HEK293 (cell line): ENCODE measurements at regions not wholly inside any gene's neighbourhood (a gene's known extent, or its start where the extent isn't known, plus 50 kb on each side); places are given as distances from the start of the nearest gene placed in this dataset.

ENCODE experiments used
- CTCF ChIA-PET: fragments of 350-600 bp; formaldehyde crosslinking; extraction: SDS; loops from one replicate; lab custom pipeline; 2021; ENCODE audit warnings: antibody characterized with exemption; lab: Yijun Ruan, JAX
- POLR2A ChIA-PET: fragments of 300-600 bp; formaldehyde crosslinking; extraction: SDS; loops from one replicate; lab custom pipeline; 2020; ENCODE audit warnings: antibody characterized with exemption, inconsistent platforms; lab: Yijun Ruan, JAX
- H3K27ac ChIP-seq: fragments of 200-500 bp; sonication (Bioruptor generic); 2 replicates; pipeline ENCODE4 v1.5.1; 2014; ENCODE audit warnings: low read depth, low read length, control low read depth, inconsistent platforms; ENCODE audit errors: extremely low read depth
- H3K36me3 ChIP-seq, 2 experiments: fragments of 200-500 bp in 1 of 2; sonication (Bioruptor generic) in 1 of 2; 1 replicate in 1 of 2; 2 replicates in 1 of 2; pipeline ENCODE4 v1.5.1; 2014 to 2017; ENCODE audit warnings: inconsistent platforms in 2 of 2, low read length in 2 of 2; ENCODE audit not compliant: control insufficient read depth in 2 of 2, insufficient read depth in 1 of 2
- H3K4me1 ChIP-seq: fragments of 200-500 bp; sonication (Bioruptor generic); 2 replicates; pipeline ENCODE4 v1.5.1; 2014; ENCODE audit warnings: mild to moderate bottlenecking, low read length, inconsistent platforms; ENCODE audit not compliant: control insufficient read depth, insufficient read depth
- H3K4me3 ChIP-seq: 2 replicates; pipeline ENCODE4 v1.5.1; 2011; ENCODE audit warnings: low read depth, mild to moderate bottlenecking, control low read depth, low read length, moderate library complexity
- H3K9me3 ChIP-seq: fragments of 200-500 bp; sonication (Bioruptor generic); 2 replicates; pipeline ENCODE4 v1.5.1; 2014; ENCODE audit warnings: low read depth, low read length, inconsistent platforms; ENCODE audit not compliant: control insufficient read depth, insufficient read depth
- ATF2 ChIP-seq: fragments of 450-650 bp; formaldehyde crosslinking; IDR thresholded peaks from 2 replicates; pipeline ENCODE4 v1.5.1; 2016; ENCODE audit warnings: missing biosample characterization, missing genetic modification characterization, low read depth
- GLI4 ChIP-seq: fragments of 450-650 bp; formaldehyde crosslinking; IDR thresholded peaks from 2 replicates; pipeline ENCODE4 v1.5.1; 2016; ENCODE audit warnings: missing biosample characterization, missing genetic modification characterization
- HOXD13 ChIP-seq: sonication (generic); formaldehyde crosslinking; IDR thresholded peaks from 2 replicates; pipeline ENCODE4 v1.8.0; 2022; ENCODE audit warnings: missing genetic modification reagents, borderline replicate concordance
- MZF1 ChIP-seq: fragments of 450-650 bp; formaldehyde crosslinking; IDR thresholded peaks from 2 replicates; pipeline ENCODE4 v1.5.1; 2017; ENCODE audit warnings: missing biosample characterization, missing genetic modification characterization, borderline replicate concordance
- OSR2 ChIP-seq: fragments of 450-650 bp; formaldehyde crosslinking; IDR thresholded peaks from 2 replicates; pipeline ENCODE4 v1.5.1; 2016; ENCODE audit warnings: missing biosample characterization, missing genetic modification characterization
- SCRT2 ChIP-seq: fragments of 450-650 bp; formaldehyde crosslinking; IDR thresholded peaks from 2 replicates; pipeline ENCODE4 v1.5.1; 2016; ENCODE audit warnings: missing biosample characterization, missing genetic modification characterization
- TCF7L2 ChIP-seq: IDR thresholded peaks from 2 replicates; pipeline ENCODE4 v1.6.1; 2011; ENCODE audit warnings: low read depth, mild to moderate bottlenecking, inconsistent platforms, low read length, moderate library complexity, borderline replicate concordance
- TSHZ1 ChIP-seq: fragments of 450-650 bp; formaldehyde crosslinking; IDR thresholded peaks from 2 replicates; pipeline ENCODE4 v1.5.1; 2016; ENCODE audit warnings: missing biosample characterization, missing genetic modification characterization, borderline replicate concordance
- ZBTB7A ChIP-seq: fragments of 450-650 bp; formaldehyde crosslinking; IDR thresholded peaks from 2 replicates; pipeline ENCODE4 v1.5.1; 2016; ENCODE audit warnings: low read depth, missing biosample characterization, missing genetic modification characterization
- ZFP37 ChIP-seq: fragments of 450-650 bp; formaldehyde crosslinking; IDR thresholded peaks from 2 replicates; pipeline ENCODE4 v1.5.1; 2016; ENCODE audit warnings: missing biosample characterization, missing genetic modification characterization
- ZNF114 ChIP-seq: fragments of 450-650 bp; formaldehyde crosslinking; IDR thresholded peaks from 2 replicates; pipeline ENCODE4 v1.5.0; 2017; ENCODE audit warnings: missing biosample characterization, missing genetic modification characterization
- ZNF280C ChIP-seq: fragments of 450-650 bp; formaldehyde crosslinking; IDR thresholded peaks from 2 replicates; pipeline ENCODE4 v1.5.1; 2016; ENCODE audit warnings: missing biosample characterization, missing genetic modification characterization
- ZNF324 ChIP-seq: fragments of 450-650 bp; formaldehyde crosslinking; IDR thresholded peaks from 2 replicates; pipeline ENCODE4 v1.5.1; 2016; ENCODE audit warnings: missing biosample characterization, missing genetic modification characterization
- ZNF398 ChIP-seq: fragments of 450-650 bp; formaldehyde crosslinking; IDR thresholded peaks from 2 replicates; pipeline ENCODE4 v1.5.1; 2017; ENCODE audit warnings: missing biosample characterization, missing genetic modification characterization
- ZNF530 ChIP-seq: fragments of 450-650 bp; formaldehyde crosslinking; IDR thresholded peaks from 2 replicates; pipeline ENCODE4 v1.5.1; 2016; ENCODE audit warnings: low read depth, missing biosample characterization, missing genetic modification characterization
- ZNF548 ChIP-seq: fragments of 450-650 bp; formaldehyde crosslinking; IDR thresholded peaks from 2 replicates; pipeline ENCODE4 v1.5.1; 2016; ENCODE audit warnings: missing biosample characterization, missing genetic modification characterization
- ZNF596 ChIP-seq: fragments of 450-650 bp; IDR thresholded peaks from 2 replicates; pipeline ENCODE4 v1.5.0; 2018; ENCODE audit warnings: missing biosample characterization, mild to moderate bottlenecking, missing genetic modification characterization, moderate library complexity
- ZNF639 ChIP-seq: fragments of 450-650 bp; formaldehyde crosslinking; IDR thresholded peaks from 2 replicates; pipeline ENCODE4 v1.5.1; 2016; ENCODE audit warnings: missing biosample characterization, missing genetic modification characterization
- ZNF658 ChIP-seq: fragments of 450-650 bp; formaldehyde crosslinking; IDR thresholded peaks from 2 replicates; pipeline ENCODE4; 2016; ENCODE audit warnings: missing biosample characterization, missing genetic modification characterization
- ZNF707 ChIP-seq: fragments of 450-650 bp; formaldehyde crosslinking; IDR thresholded peaks from 2 replicates; pipeline ENCODE4 v1.5.1; 2016; ENCODE audit warnings: missing biosample characterization, missing genetic modification characterization
- ZSCAN16 ChIP-seq: fragments of 450-650 bp; formaldehyde crosslinking; IDR thresholded peaks from 2 replicates; pipeline ENCODE4 v1.5.1; 2016; ENCODE audit warnings: missing biosample characterization, missing genetic modification characterization

GRCh38 chr12:118816296-118816695, 165.0 kb upstream of the SRRM4 start (continued):
- no peak for TF ChIP-seq ATF2 (tag by site-specific recombination)
- no peak for TF ChIP-seq HOXD13 (CRISPR knock-in tag)
- TF ChIP-seq TSHZ1 (tag by site-specific recombination) = no peak
- no peak for TF ChIP-seq TCF7L2

GRCh38 chr12:118821386-118821925, 159.9 kb upstream of the SRRM4 start:
- Histone ChIP-seq H3K9me3 (no peaks in the 10 kb centered on the region), H3K36me3 (no peaks in the 10 kb centered on the region), H3K4me3 (no peak overlapping the region), H3K27ac (no peak overlapping the region), H3K4me1 (no peaks in the 10 kb centered on the region)
- ChIA-PET POLR2A (no interaction called here), CTCF (no interaction called here)
- TF ChIP-seq ZNF280C (no peak), GLI4 (tag by site-specific recombination) (no peak), ZNF398 (tag by site-specific recombination) (no peak), ZNF658 (tag by site-specific recombination) (no peak), OSR2 (tag by site-specific recombination) (no peak), ZNF530 (no peak), ZNF707 (no peak), ZNF324 (no peak), ZSCAN16 (no peak), ZFP37 (tag by site-specific recombination) (no peak), MZF1 (no peak), SCRT2 (tag by site-specific recombination) (no peak), ZNF114 (tag by site-specific recombination) (no peak), ZBTB7A (tag by site-specific recombination) (no peak), ZNF596 (tag by site-specific recombination) (no peak), ZNF639 (no peak), ZNF548 (tag by site-specific recombination) (no peak)
